Activated CD8-positive, alpha-beta T cell treated with anti-CD3 and anti-CD28 coated beads for 36 hours (primary cell): ENCODE measurements at regions not wholly inside any gene's neighbourhood (a gene's known extent, or its start where the extent isn't known, plus 50 kb on each side); places are given as distances from the start of the nearest gene placed in this dataset.

Experiments used
- ATAC-seq: fragments of 200-7000 bp; cut with Tn5 transposase; one replicate; pipeline ENCODE4 v1.10.0; 2021; ENCODE audit warnings: mild to moderate bottlenecking, moderate library complexity
- CTCF ChIA-PET: fragments of 350-600 bp; sonication (Branson Sonifier 250); formaldehyde crosslinking; loops from one replicate; lab custom pipeline; 2021; ENCODE audit warnings: antibody characterized with exemption; lab: Charles Lee
- POLR2A ChIA-PET: fragments of 350-600 bp; sonication (Branson Sonifier 250); formaldehyde crosslinking; loops from one replicate; lab custom pipeline; 2021; ENCODE audit warnings: antibody characterized with exemption; lab: Charles Lee
- DNase-seq: peaks from one replicate; pipeline ENCODE4 v3.0.0-alpha.2; 2020
- H3K27ac Mint-ChIP-seq: one replicate; pipeline ENCODE4 v1.8.0; 2021; ENCODE audit warnings: mild to moderate bottlenecking, mixed read lengths
- H3K27me3 Mint-ChIP-seq: one replicate; pipeline ENCODE4 v1.8.0; 2021; ENCODE audit warnings: mixed read lengths
- H3K36me3 Mint-ChIP-seq: one replicate; pipeline ENCODE4 v1.8.0; 2021; ENCODE audit warnings: low read depth, mixed read lengths
- H3K4me1 Mint-ChIP-seq: one replicate; pipeline ENCODE4 v1.8.0; 2021; ENCODE audit warnings: low read depth, mixed read lengths
- H3K4me3 Mint-ChIP-seq: one replicate; pipeline ENCODE4 v1.8.0; 2021; ENCODE audit warnings: mild to moderate bottlenecking, moderate library complexity, mixed read lengths
- H3K9me3 Mint-ChIP-seq: one replicate; pipeline ENCODE4 v1.8.0; 2021; ENCODE audit warnings: mixed read lengths
- intact Hi-C: fragments of 100-400 bp; cut with micrococcal nuclease; formaldehyde crosslinking; loops from one replicate; pipeline ENCODE4 v1.10.0; 2022
- TF ChIP-seq, protein P1 (sequence below): fragments of 200-600 bp; IDR thresholded peaks from one replicate; pipeline ENCODE4 v1.8.0; 2022; ENCODE audit warnings: antibody characterized with exemption, mild to moderate bottlenecking

DNA sequence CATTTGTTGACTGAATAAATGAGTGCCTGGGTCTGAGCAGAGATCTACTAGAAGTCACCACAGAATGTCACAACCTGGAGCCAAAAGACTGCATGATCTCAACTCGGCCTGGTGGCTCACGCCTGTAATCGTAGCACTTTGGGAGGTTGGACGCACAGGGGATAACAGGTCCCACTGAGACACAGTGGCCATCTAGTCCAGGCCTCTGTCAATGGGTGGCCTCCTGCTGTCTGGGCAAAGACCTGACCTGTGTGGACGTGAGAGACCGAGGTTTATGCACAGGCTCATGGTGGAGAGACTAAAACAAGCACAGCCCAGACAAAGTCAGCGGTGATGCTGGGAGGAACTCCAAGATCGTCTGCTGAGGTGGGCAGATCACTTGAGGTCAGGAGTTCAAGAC, 103.0 kb upstream of the BACE2 start:
- Mint-ChIP-seq H3K27ac (no peak overlapping the region), H3K9me3 (no peaks in the 10 kb centered on the region), H3K4me1 (peaks cover 8% of the 10 kb centered on the region), H3K4me3 (no peak overlapping the region), H3K27me3 (peaks cover 33% of the 10 kb centered on the region), H3K36me3 (no peaks in the 10 kb centered on the region)
- ChIA-PET CTCF (no interaction called here), POLR2A (no interaction called here)
- no peak for ATAC-seq
- TF ChIP-seq, protein P1, sequence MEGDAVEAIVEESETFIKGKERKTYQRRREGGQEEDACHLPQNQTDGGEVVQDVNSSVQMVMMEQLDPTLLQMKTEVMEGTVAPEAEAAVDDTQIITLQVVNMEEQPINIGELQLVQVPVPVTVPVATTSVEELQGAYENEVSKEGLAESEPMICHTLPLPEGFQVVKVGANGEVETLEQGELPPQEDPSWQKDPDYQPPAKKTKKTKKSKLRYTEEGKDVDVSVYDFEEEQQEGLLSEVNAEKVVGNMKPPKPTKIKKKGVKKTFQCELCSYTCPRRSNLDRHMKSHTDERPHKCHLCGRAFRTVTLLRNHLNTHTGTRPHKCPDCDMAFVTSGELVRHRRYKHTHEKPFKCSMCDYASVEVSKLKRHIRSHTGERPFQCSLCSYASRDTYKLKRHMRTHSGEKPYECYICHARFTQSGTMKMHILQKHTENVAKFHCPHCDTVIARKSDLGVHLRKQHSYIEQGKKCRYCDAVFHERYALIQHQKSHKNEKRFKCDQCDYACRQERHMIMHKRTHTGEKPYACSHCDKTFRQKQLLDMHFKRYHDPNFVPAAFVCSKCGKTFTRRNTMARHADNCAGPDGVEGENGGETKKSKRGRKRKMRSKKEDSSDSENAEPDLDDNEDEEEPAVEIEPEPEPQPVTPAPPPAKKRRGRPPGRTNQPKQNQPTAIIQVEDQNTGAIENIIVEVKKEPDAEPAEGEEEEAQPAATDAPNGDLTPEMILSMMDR, result no peak
- no peak for DNase-seq
- intact Hi-C loops, result loop anchor here (5.0 kb wide), 1 partner anchor 923 kb away; no protein-coding TSS in a partner anchor

- intact Hi-C loops, result loop anchor here (5.0 kb wide), 1 partner anchor 923 kb away; no protein-coding TSS in a partner anchor
- Mint-ChIP-seq H3K9me3 (no peaks in the 10 kb centered on the region), H3K27me3 (peaks cover 36% of the 10 kb centered on the region), H3K4me1 (peaks cover 8% of the 10 kb centered on the region), H3K27ac (no peak overlapping the region), H3K4me3 (no peak overlapping the region), H3K36me3 (no peaks in the 10 kb centered on the region)
- ChIA-PET CTCF (no interaction called here), POLR2A (no interaction called here)
- ATAC-seq (no peak), DNase-seq (no peak)
- TF ChIP-seq, protein P1, result no peak
Observed at GRCh38 chr21:41065539-41065938, 102.4 kb upstream of the BACE2 start.

DNA sequence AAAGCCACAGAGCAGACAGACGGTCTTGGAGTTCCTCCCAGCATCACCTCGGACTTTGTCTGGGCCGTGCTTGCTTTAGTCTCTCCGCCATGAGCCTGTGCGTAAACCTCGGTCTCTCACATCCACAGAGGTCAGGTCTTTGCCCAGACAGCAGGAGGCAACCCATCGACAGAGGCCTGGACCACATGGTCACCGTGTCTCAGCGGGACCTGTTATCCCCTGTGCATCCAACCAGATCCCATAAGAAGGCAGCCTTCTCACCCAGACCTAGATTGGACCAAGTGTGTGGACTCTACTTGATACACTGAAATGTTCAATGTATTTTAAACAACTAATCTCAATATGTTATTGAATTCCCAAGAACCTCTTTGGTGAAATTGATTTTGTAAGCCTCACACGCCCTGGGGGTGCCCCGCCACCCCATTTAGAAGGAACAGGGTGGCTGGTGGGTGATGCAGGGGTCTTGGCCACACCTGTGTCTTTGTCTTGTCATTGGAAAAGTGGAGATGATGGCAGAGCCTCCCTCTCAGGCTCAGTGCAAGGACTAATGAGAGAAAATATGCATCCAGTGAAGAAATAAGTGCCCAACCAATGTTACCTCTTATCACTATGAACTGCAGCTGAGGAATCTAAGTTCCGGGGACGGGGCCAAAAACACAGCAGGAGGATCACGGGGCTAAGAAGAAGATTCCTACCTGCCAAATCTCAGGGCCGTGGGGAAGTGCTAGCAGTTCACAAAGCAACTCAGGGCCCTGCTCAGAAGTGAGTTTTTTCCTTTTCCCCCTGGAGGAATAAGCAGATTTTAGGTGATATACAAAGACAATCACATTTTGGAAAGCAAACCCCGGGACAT, 101.6 kb upstream of the BACE2 start:
- CTCF ChIA-PET, result no interaction called here
- POLR2A ChIA-PET, result no interaction called here
- intact Hi-C loops, result loop anchor here (5.0 kb wide), 1 partner anchor 924 kb away; no protein-coding TSS in a partner anchor
- H3K4me1 Mint-ChIP-seq, result peaks cover 8% of the 10 kb centered on the region
- H3K27me3 Mint-ChIP-seq, result peaks cover 36% of the 10 kb centered on the region
- no peaks in the 10 kb centered on the region for H3K36me3 Mint-ChIP-seq
- no peaks in the 10 kb centered on the region for H3K9me3 Mint-ChIP-seq
- H3K4me3 Mint-ChIP-seq, result no peak overlapping the region
- TF ChIP-seq, protein P1, result no peak
- no peak for ATAC-seq
- DNase-seq, result no peak
- H3K27ac Mint-ChIP-seq, result no peak overlapping the region

DNA sequence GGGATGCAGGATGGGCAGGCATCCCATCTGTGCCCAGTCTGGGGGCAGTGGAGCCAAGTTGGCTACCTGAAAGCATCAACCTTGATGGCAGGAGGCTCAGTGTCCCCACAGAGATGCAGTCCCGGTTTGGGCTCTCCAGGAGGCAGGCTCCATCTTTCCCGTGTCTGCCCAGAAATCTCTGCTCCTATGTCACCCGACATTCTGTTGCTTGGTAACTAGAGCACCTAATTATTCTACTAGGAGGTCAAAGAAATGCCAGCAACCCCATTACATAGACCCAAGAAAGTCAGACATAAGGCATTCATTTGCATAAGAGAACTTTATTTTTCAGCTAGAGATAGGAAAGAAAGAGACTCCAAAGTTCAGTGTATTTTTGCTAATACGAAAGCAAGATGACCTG, 100.3 kb upstream of the BACE2 start:
- Mint-ChIP-seq H3K36me3 (no peaks in the 10 kb centered on the region), H3K27me3 (peaks cover 34% of the 10 kb centered on the region)
- CTCF ChIA-PET, result interaction anchor here (1.2 kb wide), 1 partner anchor 10 kb away, joined by 5 read pairs; no protein-coding TSS in a partner anchor

More for the DNA sequence above, 100.3 kb upstream of the BACE2 start:
- TF ChIP-seq, protein P1, result no peak
- Mint-ChIP-seq H3K27ac (no peak overlapping the region), H3K4me1 (peaks cover 8% of the 10 kb centered on the region), H3K4me3 (no peak overlapping the region), H3K9me3 (no peaks in the 10 kb centered on the region)
- DNase-seq (no peak), ATAC-seq (no peak)
- intact Hi-C loops, result loop anchor here (5.0 kb wide), 1 partner anchor 925 kb away; no protein-coding TSS in a partner anchor
- POLR2A ChIA-PET, result no interaction called here
